ENCODE measurements at regions not wholly inside any gene's neighbourhood (a gene's known extent, or its start where the extent isn't known, plus 50 kb on each side); places are given as distances from the start of the nearest gene placed in this dataset.

GRCh38 chr2:215773728-215774127 lies 239.6 kb downstream of the MREG start:
- Histone ChIP-seq H3K27me3 (ENCODE audit: control insufficient read depth in 4 of 4, insufficient read depth in 4 of 4, low read length in 3 of 4) (no peaks in the 10 kb centered on the region), H3K36me3 (ENCODE audit: control insufficient read depth in 4 of 4, insufficient read depth in 3 of 4, low read depth in 1 of 4, low read length in 3 of 4) (no peaks in the 10 kb centered on the region), H3K27ac (ENCODE audit: low read depth in 1 of 2, low read length in 2 of 2) (no peak overlapping the region), H3K9me3 (ENCODE audit: control insufficient read depth in 4 of 4, low read length in 3 of 4) (no peaks in the 10 kb centered on the region), H3K4me1 (ENCODE audit: control insufficient read depth in 4 of 4, insufficient read depth in 4 of 4, low read length in 3 of 4) (no peaks in the 10 kb centered on the region), H3K9ac (ENCODE audit: low read depth in 1 of 2, low read length in 2 of 2) (no peak overlapping the region), H3K4me3 (ENCODE audit: low read depth in 1 of 3, low read length in 3 of 3) (no peak overlapping the region)
- DNase-seq (ENCODE audit: low spot score) = no peak
- TF ChIP-seq YY1 (IDR thresholded peaks at IDR 0.05) (no peak), GABPA (IDR thresholded peaks at IDR 0.05 in 1 of 2, conservative IDR thresholded peaks at IDR 0.05 in 1 of 2) (no peak), FOXA1 (IDR thresholded peaks at IDR 0.05) (no peak), HNF4A (conservative IDR thresholded peaks at IDR 0.05) (no peak), CTCF (IDR thresholded peaks at IDR 0.05; ENCODE audit: low read depth, low read length, missing input control) (no peak), SP1 (IDR thresholded peaks at IDR 0.05) (no peak), REST (IDR thresholded peaks at IDR 0.05) (no peak), EGR1 (IDR thresholded peaks at IDR 0.05; ENCODE audit: low read depth in 2 of 2) (no peak), RXRA (IDR thresholded peaks at IDR 0.05) (no peak), NR2F2 (IDR thresholded peaks at IDR 0.05) (no peak), JUND (IDR thresholded peaks at IDR 0.05) (no peak), TAF1 (conservative IDR thresholded peaks at IDR 0.05) (no peak), RAD21 (IDR thresholded peaks at IDR 0.05) (no peak), HNF4G (IDR thresholded peaks at IDR 0.05) (no peak)
- TF ChIP-seq, protein P1, sequence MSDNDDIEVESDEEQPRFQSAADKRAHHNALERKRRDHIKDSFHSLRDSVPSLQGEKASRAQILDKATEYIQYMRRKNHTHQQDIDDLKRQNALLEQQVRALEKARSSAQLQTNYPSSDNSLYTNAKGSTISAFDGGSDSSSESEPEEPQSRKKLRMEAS (IDR thresholded peaks at IDR 0.05) = no peak
- TF ChIP-seq, protein P2, sequence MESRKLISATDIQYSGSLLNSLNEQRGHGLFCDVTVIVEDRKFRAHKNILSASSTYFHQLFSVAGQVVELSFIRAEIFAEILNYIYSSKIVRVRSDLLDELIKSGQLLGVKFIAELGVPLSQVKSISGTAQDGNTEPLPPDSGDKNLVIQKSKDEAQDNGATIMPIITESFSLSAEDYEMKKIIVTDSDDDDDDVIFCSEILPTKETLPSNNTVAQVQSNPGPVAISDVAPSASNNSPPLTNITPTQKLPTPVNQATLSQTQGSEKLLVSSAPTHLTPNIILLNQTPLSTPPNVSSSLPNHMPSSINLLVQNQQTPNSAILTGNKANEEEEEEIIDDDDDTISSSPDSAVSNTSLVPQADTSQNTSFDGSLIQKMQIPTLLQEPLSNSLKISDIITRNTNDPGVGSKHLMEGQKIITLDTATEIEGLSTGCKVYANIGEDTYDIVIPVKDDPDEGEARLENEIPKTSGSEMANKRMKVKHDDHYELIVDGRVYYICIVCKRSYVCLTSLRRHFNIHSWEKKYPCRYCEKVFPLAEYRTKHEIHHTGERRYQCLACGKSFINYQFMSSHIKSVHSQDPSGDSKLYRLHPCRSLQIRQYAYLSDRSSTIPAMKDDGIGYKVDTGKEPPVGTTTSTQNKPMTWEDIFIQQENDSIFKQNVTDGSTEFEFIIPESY (IDR thresholded peaks at IDR 0.05) = no peak
- 86% methylated on average over 2 of the region's 2 CpGs for WGBS

All from liver (tissue), 8 donors.